ENCODE measurements at regions not wholly inside any gene's neighbourhood (a gene's known extent, or its start where the extent isn't known, plus 50 kb on each side); places are given as distances from the start of the nearest gene placed in this dataset.

DNA sequence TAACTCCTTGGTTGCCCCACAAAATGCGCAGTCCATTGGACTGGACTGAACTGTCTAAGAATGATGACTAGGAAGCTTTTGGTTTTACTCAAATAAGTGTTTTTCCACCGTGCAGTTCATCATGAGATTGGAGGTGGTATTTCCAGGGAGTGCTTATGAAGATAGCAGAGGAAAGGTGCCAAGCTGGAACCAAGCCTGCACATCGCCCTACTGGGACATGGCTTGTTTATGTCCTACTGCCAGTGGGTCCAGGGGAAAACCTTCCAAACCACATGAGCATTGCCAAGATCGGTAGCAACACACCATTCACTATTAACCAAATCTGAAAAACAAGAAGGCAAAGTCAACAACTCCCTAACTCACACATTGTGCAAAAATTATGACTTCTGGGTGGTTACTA, 54.7 kb upstream of the DSCAM start:
- DNase-seq (ENCODE audit: low read depth in 2 of 2) = no peak

- DNase-seq (ENCODE audit: low read depth in 2 of 2) = no peak
Observed at GRCh38 chr21:40902299-40902698, 55.3 kb upstream of the DSCAM start.

DNA sequence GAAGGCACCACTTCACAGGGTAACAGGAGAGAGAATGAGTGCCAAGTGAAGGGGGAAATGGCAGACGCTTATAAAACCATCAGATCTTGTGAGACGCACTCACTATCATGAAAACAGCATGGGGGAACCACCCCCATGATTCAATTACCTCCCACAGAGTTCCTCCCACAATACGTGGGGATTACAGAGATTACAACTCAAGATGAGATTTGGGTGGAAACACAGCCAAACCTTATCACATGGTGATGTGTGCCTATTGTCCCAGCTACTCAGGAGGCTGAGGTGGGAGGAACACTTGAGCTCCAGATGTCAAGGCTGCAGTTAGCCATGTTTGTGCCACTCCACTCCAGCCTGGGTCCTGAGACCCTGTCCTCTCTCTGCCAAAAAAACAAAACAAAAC, 56.0 kb upstream of the DSCAM start:
- DNase-seq (ENCODE audit: low read depth in 2 of 2) = no peak

GRCh38 chr21:40905251-40905650, 58.3 kb upstream of the DSCAM start:
- DNase-seq (ENCODE audit: low read depth in 2 of 2) = no peak

- no peak for DNase-seq (ENCODE audit: low read depth in 2 of 2)
Observed at GRCh38 chr21:40912375-40912774, 65.4 kb upstream of the DSCAM start.

DNA sequence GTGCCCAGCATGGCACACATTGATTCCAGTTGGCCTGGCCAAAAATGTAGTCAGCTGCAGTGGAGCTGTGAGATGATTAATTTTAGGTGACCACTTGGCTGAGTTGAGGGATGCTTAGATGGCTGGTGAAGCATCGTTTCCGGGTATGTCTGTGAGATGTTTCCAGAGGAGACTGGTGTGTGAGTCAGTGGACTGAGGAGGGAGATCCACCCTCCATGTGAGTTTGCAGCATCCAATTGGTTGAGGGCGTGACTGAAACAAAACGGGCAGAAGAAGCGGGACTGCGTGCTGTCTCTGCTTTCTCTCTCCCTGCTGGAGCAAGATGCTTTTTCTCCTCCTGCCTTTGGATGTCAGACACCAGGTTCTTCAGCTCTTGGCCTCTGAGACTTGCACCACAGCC, 68.2 kb upstream of the DSCAM start:
- no peak for DNase-seq (ENCODE audit: low read depth in 2 of 2)

- DNase-seq (ENCODE audit: low read depth in 2 of 2) = no peak
Observed at GRCh38 chr21:40923407-40923806, 76.4 kb upstream of the DSCAM start.

DNA sequence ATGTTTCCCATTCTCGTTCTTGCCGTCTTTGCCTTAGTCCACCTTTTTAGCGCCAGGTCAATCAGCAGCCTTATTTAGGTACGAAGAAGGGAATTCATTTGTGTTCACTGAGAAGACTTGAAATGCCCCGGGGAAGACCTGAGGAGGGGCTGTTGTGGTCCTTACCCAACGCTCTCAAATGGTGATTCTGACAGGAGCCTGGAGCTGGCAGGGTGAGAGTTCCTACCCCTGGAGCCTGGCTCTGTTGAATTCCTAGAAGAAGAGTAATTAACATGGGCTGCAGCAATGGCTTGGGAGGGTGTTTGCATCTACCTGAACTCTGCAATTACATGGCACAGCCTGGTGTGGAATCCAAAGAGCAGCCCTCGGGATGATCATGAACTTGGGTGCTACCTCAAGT, 76.9 kb upstream of the DSCAM start:
- no peak for DNase-seq (ENCODE audit: low read depth in 2 of 2)

- DNase-seq (ENCODE audit: low read depth in 2 of 2) = no peak
Observed at GRCh38 chr21:40924641-40925040, 77.7 kb upstream of the DSCAM start.

- no peak for DNase-seq (ENCODE audit: low read depth in 2 of 2)
Observed at GRCh38 chr21:40926238-40926637, 79.3 kb upstream of the DSCAM start.

- no peak for DNase-seq (ENCODE audit: low read depth in 2 of 2)
Observed at GRCh38 chr21:40929833-40930232, 82.9 kb upstream of the DSCAM start.

DNA sequence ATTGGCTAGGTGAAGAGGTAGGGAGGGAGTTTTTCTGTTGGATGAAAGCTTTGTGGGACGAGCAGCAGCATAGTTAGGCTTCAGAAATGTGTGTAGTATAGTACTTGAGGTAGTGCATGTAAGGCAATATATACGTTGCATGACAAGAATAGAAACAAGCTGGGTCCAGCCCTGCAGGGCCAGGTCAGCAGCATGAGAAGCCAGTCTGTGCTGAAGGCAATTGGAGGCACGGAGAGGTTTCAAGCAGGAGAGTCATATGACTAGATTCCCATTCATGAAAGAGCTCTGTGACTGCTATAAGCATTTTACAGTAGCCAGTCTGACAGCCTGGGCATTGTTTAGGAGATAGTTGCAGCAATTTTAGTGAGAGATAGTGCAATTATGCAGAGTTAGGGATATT, 84.2 kb upstream of the DSCAM start:
- no peak for DNase-seq (ENCODE audit: low read depth in 2 of 2)

- DNase-seq (ENCODE audit: low read depth in 2 of 2) = no peak
Observed at GRCh38 chr21:40936178-40936577, 89.2 kb upstream of the DSCAM start.

DNA sequence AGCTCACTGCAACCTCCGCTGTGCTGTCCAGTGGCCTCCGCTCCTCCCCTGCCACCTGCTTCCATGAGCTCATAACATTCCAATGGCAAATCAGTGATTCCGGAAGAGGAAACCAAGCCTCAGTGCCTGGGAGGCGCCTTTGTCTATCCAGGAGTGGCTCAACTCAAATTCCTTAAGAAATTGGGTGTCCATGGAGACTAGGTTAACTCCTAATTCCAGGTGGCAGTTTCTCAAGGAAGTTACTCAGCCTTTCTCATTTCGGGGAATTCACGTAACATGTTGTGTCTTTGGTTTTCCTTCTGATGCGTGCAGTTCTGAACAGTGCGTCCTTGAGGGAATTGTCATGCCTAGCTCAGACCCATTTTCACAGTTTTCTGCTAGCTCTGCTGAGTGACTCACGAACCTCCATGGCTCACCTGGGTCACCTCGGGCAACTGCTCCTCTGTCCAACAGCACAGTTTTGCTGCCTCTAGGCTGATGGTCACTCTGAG, 89.9 kb upstream of the DSCAM start:
- no peak for DNase-seq (ENCODE audit: low read depth in 2 of 2)

DNA sequence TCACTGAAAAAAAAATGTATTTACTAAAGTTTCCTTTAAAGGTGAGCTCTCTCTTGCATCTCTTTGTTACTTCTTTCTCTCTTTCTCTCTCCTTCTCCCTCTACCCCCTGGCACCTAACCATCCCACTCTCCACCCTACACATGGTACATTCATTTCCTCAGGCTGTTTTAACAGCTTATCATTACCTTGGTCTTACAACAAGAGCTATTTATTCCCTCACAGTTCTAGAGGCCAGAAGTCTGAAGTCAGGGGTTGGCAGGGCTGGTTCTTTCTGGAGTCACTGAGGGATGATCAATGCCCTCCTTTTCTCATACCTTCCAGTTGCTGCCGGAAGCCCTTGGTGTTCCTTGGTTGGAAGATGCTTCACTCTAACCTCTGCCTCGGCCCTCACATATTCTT, 91.1 kb upstream of the DSCAM start:
- DNase-seq (ENCODE audit: low read depth in 2 of 2) = no peak

DNA sequence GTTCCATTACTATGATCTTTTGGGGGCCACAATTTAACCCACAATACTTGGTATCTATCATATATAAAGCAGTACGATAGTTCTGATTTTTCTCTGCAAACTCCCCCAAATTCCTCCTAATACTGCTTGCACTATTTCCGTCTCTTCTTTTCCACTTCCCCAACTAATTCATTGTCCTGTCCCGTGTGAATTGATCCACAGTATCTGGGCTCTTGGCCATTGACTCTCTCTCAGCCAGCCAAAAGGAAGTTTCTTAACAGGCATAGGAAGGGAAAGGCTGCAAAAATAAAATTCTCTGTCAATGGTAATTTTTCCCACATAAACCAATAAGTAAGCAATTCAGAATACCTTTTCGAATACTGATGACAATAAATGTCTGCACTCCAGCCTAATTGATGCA, 91.7 kb upstream of the DSCAM start:
- DNase-seq (ENCODE audit: low read depth in 2 of 2) = no peak

DNA sequence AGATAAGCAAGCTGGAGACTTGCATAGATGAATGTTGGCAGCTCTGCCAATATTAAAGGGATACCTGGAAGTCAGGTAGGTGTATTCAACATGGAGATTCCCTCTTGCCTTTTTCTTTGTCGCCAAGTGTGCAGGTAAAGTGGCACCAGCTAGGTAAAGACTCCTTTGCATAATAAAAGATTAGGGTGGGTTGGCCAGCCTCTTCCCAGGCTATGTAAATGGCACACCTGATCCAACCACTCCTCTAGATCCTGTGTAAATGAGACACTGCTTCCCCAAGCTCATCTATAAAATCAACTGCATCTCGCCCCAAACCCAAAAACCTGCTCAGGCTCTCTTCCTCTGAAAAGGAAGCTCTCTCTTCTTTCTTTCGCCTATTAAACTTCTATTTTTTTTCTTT, 100.8 kb upstream of the DSCAM start:
- DNase-seq (ENCODE audit: low read depth in 2 of 2) = no peak

- DNase-seq (ENCODE audit: low read depth in 2 of 2) = no peak
Observed at GRCh38 chr21:40950970-40951369, 104.0 kb upstream of the DSCAM start.

DNA sequence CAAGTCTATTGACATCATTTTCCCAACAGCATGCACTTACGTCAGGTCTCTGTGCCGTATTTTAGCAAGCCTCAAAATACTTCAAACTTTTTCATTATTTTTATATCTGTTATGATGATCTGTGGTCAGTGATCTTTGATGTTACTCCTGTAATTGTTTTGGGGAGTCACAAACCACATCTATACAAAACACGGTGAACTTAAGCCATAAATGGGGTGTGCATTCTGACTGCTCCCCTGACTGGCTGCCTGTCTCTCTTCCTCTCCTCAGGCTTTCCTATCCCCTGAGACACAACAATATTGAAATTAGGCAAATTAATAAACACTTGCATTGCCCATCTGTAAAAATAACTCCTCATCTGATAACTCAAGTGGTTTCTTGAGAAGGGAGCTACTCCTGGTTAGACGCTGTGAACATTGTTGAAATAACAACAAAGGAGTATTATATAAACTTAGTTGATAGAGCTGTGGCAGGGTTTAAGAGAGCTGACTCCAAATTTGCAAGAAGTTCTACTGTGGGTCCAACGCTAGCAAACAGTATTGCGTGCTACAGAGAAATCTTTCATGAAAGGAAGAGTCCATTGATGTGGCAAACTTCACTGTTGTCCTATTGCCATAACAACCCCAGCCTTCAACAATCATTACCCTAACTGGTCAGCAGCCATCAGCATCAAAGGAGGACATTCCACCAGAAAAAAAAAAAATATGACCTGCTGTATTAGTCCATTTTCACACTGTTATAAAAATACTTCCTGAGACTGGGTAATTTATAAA, 105.8 kb upstream of the DSCAM start:
- DNase-seq (ENCODE audit: low read depth in 2 of 2) = no peak

DNA sequence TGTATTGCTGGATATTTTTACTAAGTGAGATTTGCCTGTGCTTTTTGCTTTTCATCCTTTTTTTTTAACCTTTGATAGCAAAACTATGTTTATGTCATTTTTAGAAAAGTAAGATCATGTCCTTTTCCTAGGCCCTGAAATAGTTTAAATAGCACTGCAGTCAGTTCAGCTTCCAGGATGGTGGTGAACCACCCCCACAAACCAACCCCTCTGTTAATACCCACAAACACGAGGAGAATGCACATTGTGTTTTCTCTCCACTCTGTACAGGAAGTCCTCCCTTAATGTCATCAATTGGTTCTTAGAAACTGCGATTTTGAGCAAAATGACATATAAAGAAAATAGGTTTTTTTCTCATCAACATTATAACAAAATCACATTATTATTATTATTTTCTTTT, 117.7 kb upstream of the DSCAM start:
- DNase-seq (ENCODE audit: low read depth in 2 of 2) = no peak

DNA sequence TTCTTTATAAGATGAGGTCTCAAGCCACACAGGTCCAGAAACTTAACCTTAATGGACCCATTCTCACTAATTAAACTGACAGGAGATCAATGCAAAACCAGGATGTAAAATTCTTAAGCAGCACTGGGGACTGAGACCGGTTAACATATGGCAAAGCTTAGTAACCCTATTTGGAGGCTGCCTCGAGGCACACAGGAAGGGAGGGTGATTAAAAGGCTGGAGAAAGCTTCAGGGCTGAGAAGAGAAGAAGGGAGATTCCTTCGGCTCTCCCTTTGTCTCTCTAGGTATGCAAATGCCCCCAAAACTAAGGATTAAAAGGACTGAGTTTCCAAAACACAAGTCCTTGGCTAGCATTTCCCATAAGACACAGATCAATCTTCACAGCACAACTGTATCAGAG, 120.8 kb upstream of the DSCAM start:
- DNase-seq (ENCODE audit: low read depth in 2 of 2) = no peak

GRCh38 chr21:40972151-40972550, 125.2 kb upstream of the DSCAM start:
- no peak for DNase-seq (ENCODE audit: low read depth in 2 of 2)

GRCh38 chr21:40976198-40977109, 129.5 kb upstream of the DSCAM start:
- DNase-seq (ENCODE audit: low read depth in 2 of 2) = no peak

Data from activated CD8-positive, alpha-beta memory T cell treated with anti-CD3 and anti-CD28 coated beads for 4 hours (primary cell).